ENCODE measurements at regions not wholly inside any gene's neighbourhood (a gene's known extent, or its start where the extent isn't known, plus 50 kb on each side); places are given as distances from the start of the nearest gene placed in this dataset.

DNA sequence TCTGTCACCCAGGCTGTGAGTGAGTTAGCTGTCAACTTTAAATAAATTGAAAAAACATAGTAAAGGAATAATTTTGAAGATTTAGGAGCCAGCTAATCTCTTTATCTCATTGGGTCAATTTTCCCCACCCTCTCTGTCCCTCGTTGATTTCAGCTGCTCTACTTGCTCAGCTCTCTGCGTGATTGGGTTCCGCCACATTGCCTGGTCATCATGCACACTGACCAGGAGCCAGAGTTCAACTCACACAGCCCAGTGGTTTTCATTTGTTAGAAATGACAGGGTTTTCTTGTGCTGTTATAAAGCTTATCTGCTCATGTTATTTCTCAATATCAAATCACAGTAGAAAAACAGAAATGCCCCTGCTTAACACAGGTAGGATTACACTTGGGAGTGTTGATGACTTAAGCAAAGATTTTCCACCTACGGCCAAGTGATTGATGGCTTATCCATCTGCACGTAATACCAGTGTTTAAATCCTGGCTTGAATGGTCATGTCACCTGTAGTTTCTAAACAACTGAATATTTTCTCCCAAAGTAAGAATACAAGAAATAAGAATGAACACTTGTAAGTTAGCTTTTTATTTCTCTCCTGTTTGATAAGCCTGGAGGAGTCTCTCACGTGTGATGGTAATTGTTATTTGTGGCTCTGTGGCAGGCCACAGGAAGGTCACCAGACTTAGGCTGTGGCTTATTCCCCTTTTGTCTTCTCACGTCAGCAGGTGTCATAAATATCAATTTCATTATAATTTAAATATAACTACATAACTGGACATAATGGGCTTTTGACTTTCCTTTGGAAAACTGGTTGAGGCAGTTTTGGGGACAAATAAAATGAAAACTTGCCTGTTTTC lies 367.2 kb upstream of the DDHD1 start:
- TF ChIP-seq, protein P1, sequence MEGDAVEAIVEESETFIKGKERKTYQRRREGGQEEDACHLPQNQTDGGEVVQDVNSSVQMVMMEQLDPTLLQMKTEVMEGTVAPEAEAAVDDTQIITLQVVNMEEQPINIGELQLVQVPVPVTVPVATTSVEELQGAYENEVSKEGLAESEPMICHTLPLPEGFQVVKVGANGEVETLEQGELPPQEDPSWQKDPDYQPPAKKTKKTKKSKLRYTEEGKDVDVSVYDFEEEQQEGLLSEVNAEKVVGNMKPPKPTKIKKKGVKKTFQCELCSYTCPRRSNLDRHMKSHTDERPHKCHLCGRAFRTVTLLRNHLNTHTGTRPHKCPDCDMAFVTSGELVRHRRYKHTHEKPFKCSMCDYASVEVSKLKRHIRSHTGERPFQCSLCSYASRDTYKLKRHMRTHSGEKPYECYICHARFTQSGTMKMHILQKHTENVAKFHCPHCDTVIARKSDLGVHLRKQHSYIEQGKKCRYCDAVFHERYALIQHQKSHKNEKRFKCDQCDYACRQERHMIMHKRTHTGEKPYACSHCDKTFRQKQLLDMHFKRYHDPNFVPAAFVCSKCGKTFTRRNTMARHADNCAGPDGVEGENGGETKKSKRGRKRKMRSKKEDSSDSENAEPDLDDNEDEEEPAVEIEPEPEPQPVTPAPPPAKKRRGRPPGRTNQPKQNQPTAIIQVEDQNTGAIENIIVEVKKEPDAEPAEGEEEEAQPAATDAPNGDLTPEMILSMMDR (IDR thresholded peaks at IDR 0.05), result no peak
- TF ChIP-seq EZH2 (IDR thresholded peaks at IDR 0.05; ENCODE audit: borderline replicate concordance, insufficient read depth, low read depth, low read length, poor library complexity, severe bottlenecking), result no peak

All from B cell (primary cell).